MM.1S (cell line): ENCODE measurements at regions not wholly inside any gene's neighbourhood (a gene's known extent, or its start where the extent isn't known, plus 50 kb on each side); places are given as distances from the start of the nearest gene placed in this dataset.

Source experiments
- DNase-seq: peaks from one replicate; pipeline ENCODE4 v3.0.0-alpha.2; 2015
- H2AFZ ChIP-seq: fragments of 300-600 bp; sonication (generic); 2 replicates; pipeline ENCODE4 v1.6.0; 2016; ENCODE audit warnings: antibody characterized with exemption, low read length
- H3F3A ChIP-seq: fragments of 300-600 bp; sonication (generic); 2 replicates; pipeline ENCODE4 v1.6.1; 2016; ENCODE audit warnings: mild to moderate bottlenecking, antibody characterized with exemption, low read length, moderate library complexity, mixed read lengths; ENCODE audit not compliant: insufficient read depth
- H3K27ac ChIP-seq: fragments of 300-600 bp; sonication (generic); 2 replicates; pipeline ENCODE4 v1.5.1; 2016; ENCODE audit warnings: mild to moderate bottlenecking, low read length
- H3K27me3 ChIP-seq: fragments of 300-600 bp; sonication (generic); replicated peaks from 2 replicates; pipeline ENCODE4 v1.6.0; 2016; ENCODE audit warnings: low read length; ENCODE audit not compliant: insufficient read depth
- H3K36me3 ChIP-seq: fragments of 300-600 bp; sonication (generic); replicated peaks from 2 replicates; pipeline ENCODE4 v1.6.1; 2016; ENCODE audit warnings: mild to moderate bottlenecking, low read length, mixed read lengths; ENCODE audit not compliant: insufficient read depth
- H3K4me1 ChIP-seq: fragments of 300-600 bp; sonication (generic); 2 replicates; pipeline ENCODE4 v1.6.1; 2016; ENCODE audit warnings: low read length, mixed read lengths
- H3K4me2 ChIP-seq: fragments of 300-600 bp; sonication (generic); 2 replicates; pipeline ENCODE4 v1.6.0; 2016; ENCODE audit warnings: low read depth, low read length
- H3K4me3 ChIP-seq: fragments of 300-600 bp; sonication (generic); 2 replicates; pipeline ENCODE4 v1.5.1; 2016; ENCODE audit warnings: low read length, mixed read lengths
- H3K79me2 ChIP-seq: fragments of 300-600 bp; sonication (generic); 2 replicates; pipeline ENCODE4 v1.6.1; 2016; ENCODE audit warnings: mixed run types, low read length, mixed read lengths
- H3K9ac ChIP-seq: fragments of 300-600 bp; sonication (generic); 2 replicates; pipeline ENCODE4 v1.6.1; 2016; ENCODE audit warnings: low read length, mixed read lengths
- H3K9me2 ChIP-seq: fragments of 300-600 bp; sonication (generic); replicated peaks from 2 replicates; pipeline ENCODE4 v1.6.1; 2016; ENCODE audit warnings: mild to moderate bottlenecking, low read length, mixed read lengths; ENCODE audit not compliant: insufficient read depth
- H3K9me3 ChIP-seq: fragments of 300-600 bp; sonication (generic); replicated peaks from 2 replicates; pipeline ENCODE4 v1.6.1; 2016; ENCODE audit warnings: mild to moderate bottlenecking, low read length, mixed read lengths; ENCODE audit not compliant: insufficient read depth
- H4K20me1 ChIP-seq: fragments of 300-600 bp; sonication (generic); 2 replicates; pipeline ENCODE4 v1.6.1; 2016; ENCODE audit warnings: mild to moderate bottlenecking, low read length, moderate library complexity, mixed read lengths; ENCODE audit not compliant: insufficient read depth
- CTCF ChIP-seq: fragments of 300-600 bp; sonication (generic); IDR thresholded peaks from 2 replicates; pipeline ENCODE4 v1.5.1; 2016; ENCODE audit warnings: antibody characterized with exemption, low read length, mixed read lengths
- EZH2 ChIP-seq: fragments of 300-600 bp; sonication (generic); optimal IDR thresholded peaks from 2 replicates; pipeline ENCODE3; 2017; ENCODE audit warnings: low read depth, mild to moderate bottlenecking, antibody characterized with exemption, low read length, mixed read lengths
- EZH2phosphoT487 ChIP-seq: fragments of 300-600 bp; sonication (generic); IDR thresholded peaks from 2 replicates; pipeline ENCODE4 v1.6.1; 2018; ENCODE audit warnings: antibody characterized with exemption, low read length

GRCh38 chr5:152804179-152804578 is 399.1 kb upstream of the NMUR2 start:
- Histone ChIP-seq H3K9me3 (no peaks in the 10 kb centered on the region), H3K4me2 (no peak overlapping the region), H3K9me2 (no peaks in the 10 kb centered on the region), H3K36me3 (no peaks in the 10 kb centered on the region), H3K79me2 (no peaks in the 10 kb centered on the region), H4K20me1 (no peaks in the 10 kb centered on the region), H3K4me1 (no peaks in the 10 kb centered on the region), H2AFZ (no peak overlapping the region), H3K27ac (no peak overlapping the region), H3F3A (no peaks in the 10 kb centered on the region), H3K27me3 (no peaks in the 10 kb centered on the region), H3K4me3 (no peak overlapping the region), H3K9ac (no peak overlapping the region)
- TF ChIP-seq EZH2phosphoT487: no peak
- DNase-seq: no peak

DNA sequence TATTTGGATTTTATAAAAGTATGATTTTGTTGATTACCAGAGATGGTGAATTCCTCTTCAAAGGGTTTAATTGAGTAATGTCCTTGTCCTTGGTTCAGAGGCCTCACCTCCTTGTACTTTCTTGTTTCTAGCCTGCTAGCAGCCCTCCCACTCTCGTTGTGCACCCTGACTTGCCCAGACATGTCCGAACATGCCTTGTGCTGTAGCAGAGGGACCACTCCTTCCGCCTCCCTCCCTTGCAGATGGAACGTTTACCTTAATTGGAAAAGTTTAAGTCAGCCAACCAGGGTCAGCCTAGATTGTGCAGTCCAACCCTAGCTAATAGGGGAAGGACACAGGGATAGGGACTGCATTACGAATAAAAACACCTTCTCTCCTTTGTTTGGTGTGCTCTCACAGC is 406.9 kb upstream of the NMUR2 start:
- Histone ChIP-seq H3K4me1 (no peaks in the 10 kb centered on the region), H3K9me3 (no peaks in the 10 kb centered on the region), H3F3A (no peaks in the 10 kb centered on the region), H3K27me3 (no peaks in the 10 kb centered on the region), H2AFZ (no peak overlapping the region), H3K4me2 (no peak overlapping the region), H4K20me1 (no peaks in the 10 kb centered on the region), H3K9me2 (no peaks in the 10 kb centered on the region), H3K27ac (no peak overlapping the region), H3K36me3 (no peaks in the 10 kb centered on the region), H3K4me3 (no peak overlapping the region), H3K79me2 (no peaks in the 10 kb centered on the region), H3K9ac (no peak overlapping the region)
- no peak for DNase-seq
- TF ChIP-seq EZH2 (no peak), EZH2phosphoT487 (no peak), CTCF (no peak)

DNA sequence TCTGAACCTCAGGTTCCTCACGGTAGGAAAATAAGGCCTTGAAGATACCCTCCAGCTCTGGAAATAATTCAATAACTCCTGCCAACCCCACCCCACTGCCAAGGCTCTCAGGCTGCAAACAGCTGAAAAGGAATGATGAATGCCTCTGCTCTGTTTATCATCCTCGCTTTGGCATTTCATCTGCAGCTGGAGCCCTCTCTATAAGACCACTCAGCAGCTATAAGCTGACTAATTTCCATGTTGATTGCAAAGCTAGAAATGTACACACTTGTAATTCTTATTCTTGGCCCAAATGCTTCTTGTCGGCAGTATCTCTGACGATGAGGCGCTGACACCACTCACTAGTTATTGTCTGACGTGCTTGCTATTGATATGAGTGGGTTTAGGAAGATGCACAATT is 408.4 kb upstream of the NMUR2 start:
- DNase-seq: no peak

DNA sequence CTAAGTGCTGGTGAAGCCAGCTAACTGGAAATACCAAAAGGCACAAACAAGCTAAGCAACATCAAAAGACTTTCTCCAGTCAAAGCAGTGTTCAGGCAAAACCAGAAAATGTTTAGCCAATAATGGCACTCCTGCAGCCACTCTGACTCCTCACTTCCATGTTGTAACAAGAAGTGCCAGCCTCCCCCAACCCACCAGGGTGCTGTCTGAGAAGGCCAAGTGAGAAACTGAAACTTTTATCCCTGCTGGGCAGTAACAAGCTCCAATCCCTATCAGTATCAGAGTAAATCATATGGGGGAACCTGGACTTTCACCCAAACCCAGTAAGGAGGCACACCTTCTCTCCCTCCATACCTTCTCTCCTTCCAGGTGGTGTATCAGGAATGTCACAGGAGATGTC is 414.8 kb upstream of the NMUR2 start:
- no peaks in the 10 kb centered on the region for H3F3A ChIP-seq
- H3K4me3 ChIP-seq: no peak overlapping the region
- H2AFZ ChIP-seq: no peak overlapping the region
- H3K9me3 ChIP-seq: no peaks in the 10 kb centered on the region
- H3K9me2 ChIP-seq: no peaks in the 10 kb centered on the region
- H3K27me3 ChIP-seq: no peaks in the 10 kb centered on the region
- no peaks in the 10 kb centered on the region for H4K20me1 ChIP-seq
- no peaks in the 10 kb centered on the region for H3K4me1 ChIP-seq
- no peak overlapping the region for H3K27ac ChIP-seq
- H3K9ac ChIP-seq: no peak overlapping the region
- no peaks in the 10 kb centered on the region for H3K79me2 ChIP-seq
- H3K4me2 ChIP-seq: no peak overlapping the region
- H3K36me3 ChIP-seq: no peaks in the 10 kb centered on the region
- no peak for TF ChIP-seq EZH2
- TF ChIP-seq CTCF: no peak
- no peak for TF ChIP-seq EZH2phosphoT487
- DNase-seq: no peak

More for the DNA sequence above, 408.4 kb upstream of the NMUR2 start:
- H3K9ac ChIP-seq: no peak overlapping the region
- no peaks in the 10 kb centered on the region for H3F3A ChIP-seq
- H2AFZ ChIP-seq: no peak overlapping the region
- no peak for TF ChIP-seq CTCF
- no peak for TF ChIP-seq EZH2
- TF ChIP-seq EZH2phosphoT487: no peak
- H3K4me3 ChIP-seq: no peak overlapping the region
- no peaks in the 10 kb centered on the region for H3K4me1 ChIP-seq
- no peaks in the 10 kb centered on the region for H3K79me2 ChIP-seq
- no peak overlapping the region for H3K27ac ChIP-seq
- no peaks in the 10 kb centered on the region for H3K9me3 ChIP-seq
- no peak overlapping the region for H3K4me2 ChIP-seq
- no peaks in the 10 kb centered on the region for H4K20me1 ChIP-seq
- no peaks in the 10 kb centered on the region for H3K27me3 ChIP-seq
- H3K9me2 ChIP-seq: no peaks in the 10 kb centered on the region
- H3K36me3 ChIP-seq: no peaks in the 10 kb centered on the region
